ENCODE measurements at regions not wholly inside any gene's neighbourhood (a gene's known extent, or its start where the extent isn't known, plus 50 kb on each side); places are given as distances from the start of the nearest gene placed in this dataset.

- no peak for DNase-seq (ENCODE audit: low read depth in 1 of 2, low spot score in 1 of 2)
- no peak for TF ChIP-seq POLR2AphosphoS5 (IDR thresholded peaks at IDR 0.05; ENCODE audit: low read depth)
- no peak for TF ChIP-seq CTCF (IDR thresholded peaks at IDR 0.05; ENCODE audit: insufficient read depth, low read length)
- no peak for TF ChIP-seq SPI1 (IDR thresholded peaks at IDR 0.05; ENCODE audit: borderline replicate concordance, low read depth)
- TF ChIP-seq REST (IDR thresholded peaks at IDR 0.05; ENCODE audit: insufficient replicate concordance, low read depth): no peak
- TF ChIP-seq GABPA (IDR thresholded peaks at IDR 0.05; ENCODE audit: low read depth): no peak
- H3K27ac ChIP-seq (replicated peaks): no peak overlapping the region
- H3K4me3 ChIP-seq (replicated peaks; ENCODE audit: insufficient read depth, low read length): no peak overlapping the region
- H3K27me3 ChIP-seq (ENCODE audit: insufficient read depth, poor library complexity, severe bottlenecking): no peaks in the 10 kb centered on the region
These were observed 473.2 kb upstream of the TECRL start for GRCh38 chr4:64882311-64883086.

- Histone ChIP-seq H3K27me3 (ENCODE audit: insufficient read depth, poor library complexity, severe bottlenecking) (no peaks in the 10 kb centered on the region), H3K27ac (replicated peaks) (no peak overlapping the region), H3K4me3 (replicated peaks; ENCODE audit: insufficient read depth, low read length) (no peak overlapping the region)
- no peak for TF ChIP-seq POLR2AphosphoS5 (IDR thresholded peaks at IDR 0.05; ENCODE audit: low read depth)
- TF ChIP-seq REST (IDR thresholded peaks at IDR 0.05; ENCODE audit: insufficient replicate concordance, low read depth): no peak
- TF ChIP-seq SPI1 (IDR thresholded peaks at IDR 0.05; ENCODE audit: borderline replicate concordance, low read depth): no peak
- no peak for TF ChIP-seq CTCF (IDR thresholded peaks at IDR 0.05; ENCODE audit: insufficient read depth, low read length)
- TF ChIP-seq GABPA (IDR thresholded peaks at IDR 0.05; ENCODE audit: low read depth): no peak
- no peak for DNase-seq (ENCODE audit: low read depth in 1 of 2, low spot score in 1 of 2)
These were observed 471.3 kb upstream of the TECRL start for GRCh38 chr4:64880557-64880956.

- Histone ChIP-seq H3K4me3 (replicated peaks; ENCODE audit: insufficient read depth, low read length) (no peak overlapping the region), H3K27me3 (ENCODE audit: insufficient read depth, poor library complexity, severe bottlenecking) (no peaks in the 10 kb centered on the region), H3K27ac (replicated peaks) (no peak overlapping the region)
- TF ChIP-seq REST (IDR thresholded peaks at IDR 0.05; ENCODE audit: insufficient replicate concordance, low read depth): no peak
- TF ChIP-seq SPI1 (IDR thresholded peaks at IDR 0.05; ENCODE audit: borderline replicate concordance, low read depth): no peak
- TF ChIP-seq POLR2AphosphoS5 (IDR thresholded peaks at IDR 0.05; ENCODE audit: low read depth): no peak
- TF ChIP-seq GABPA (IDR thresholded peaks at IDR 0.05; ENCODE audit: low read depth): no peak
- no peak for TF ChIP-seq CTCF (IDR thresholded peaks at IDR 0.05; ENCODE audit: insufficient read depth, low read length)
- no peak for DNase-seq (ENCODE audit: low read depth in 1 of 2, low spot score in 1 of 2)
These were observed 466.8 kb upstream of the TECRL start for GRCh38 chr4:64876021-64876420.
